ENCODE measurements at regions not wholly inside any gene's neighbourhood (a gene's known extent, or its start where the extent isn't known, plus 50 kb on each side); places are given as distances from the start of the nearest gene placed in this dataset.
"Not testable (repeated sequence)": the region's sequence is repeated elsewhere in the genome, so short reads cannot be mapped to it uniquely, and the experiment has no call there.

DNA sequence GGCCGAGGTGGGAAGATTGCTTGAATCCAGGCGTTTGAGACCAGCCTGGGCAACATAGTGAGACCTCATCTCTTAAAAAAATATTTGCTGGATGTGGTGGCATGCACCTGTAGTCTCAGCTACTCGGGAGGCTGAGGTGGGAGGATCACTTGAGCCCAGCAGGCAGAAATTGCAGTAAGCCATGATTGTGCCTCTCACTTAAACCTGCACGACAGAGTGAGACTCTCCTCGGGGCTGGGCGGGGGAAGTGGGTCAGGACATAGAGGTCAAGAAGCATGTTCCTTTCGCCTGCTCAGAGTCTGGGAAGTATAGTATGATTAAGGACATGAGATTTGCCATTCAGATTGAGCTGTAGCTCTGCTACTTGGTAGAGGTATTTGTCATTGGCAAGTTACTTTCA is 52.3 kb downstream of the SEPTIN7 start:
- not testable (repeated sequence) for H3K4me3 ChIP-seq (ENCODE audit: low read depth, low read length)

DNA sequence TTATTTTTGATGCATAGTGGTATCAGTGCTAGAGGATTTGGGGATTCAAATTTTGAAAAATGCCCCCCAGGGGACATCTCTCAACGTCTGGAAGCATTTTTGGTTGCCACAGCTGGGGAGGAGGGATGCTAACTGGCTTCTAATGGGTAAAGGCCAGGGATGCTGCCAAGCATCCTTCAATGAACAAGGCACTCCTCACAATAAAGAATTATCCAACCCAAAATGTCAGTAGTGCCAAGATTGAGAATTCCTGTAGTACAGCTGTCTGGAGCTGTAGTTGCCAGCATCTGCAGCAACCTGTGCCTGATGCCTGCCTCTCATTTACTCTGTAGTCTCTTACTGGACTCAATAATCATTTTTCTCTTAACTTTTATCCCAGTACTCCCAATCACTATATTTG is 53.5 kb downstream of the SEPTIN7 start:
- no peak overlapping the region for H3K4me3 ChIP-seq (ENCODE audit: low read depth, low read length)
- DNase-seq = no peak
- H3K27me3 ChIP-seq = no peaks in the 10 kb centered on the region
- H3K9me3 ChIP-seq = peaks cover 6% of the 10 kb centered on the region
- H3K4me1 ChIP-seq = peaks cover 3% of the 10 kb centered on the region
- H3K36me3 ChIP-seq = peaks cover 6% of the 10 kb centered on the region; the same call in 1 of the 2 replicates
- TF ChIP-seq, protein P1, sequence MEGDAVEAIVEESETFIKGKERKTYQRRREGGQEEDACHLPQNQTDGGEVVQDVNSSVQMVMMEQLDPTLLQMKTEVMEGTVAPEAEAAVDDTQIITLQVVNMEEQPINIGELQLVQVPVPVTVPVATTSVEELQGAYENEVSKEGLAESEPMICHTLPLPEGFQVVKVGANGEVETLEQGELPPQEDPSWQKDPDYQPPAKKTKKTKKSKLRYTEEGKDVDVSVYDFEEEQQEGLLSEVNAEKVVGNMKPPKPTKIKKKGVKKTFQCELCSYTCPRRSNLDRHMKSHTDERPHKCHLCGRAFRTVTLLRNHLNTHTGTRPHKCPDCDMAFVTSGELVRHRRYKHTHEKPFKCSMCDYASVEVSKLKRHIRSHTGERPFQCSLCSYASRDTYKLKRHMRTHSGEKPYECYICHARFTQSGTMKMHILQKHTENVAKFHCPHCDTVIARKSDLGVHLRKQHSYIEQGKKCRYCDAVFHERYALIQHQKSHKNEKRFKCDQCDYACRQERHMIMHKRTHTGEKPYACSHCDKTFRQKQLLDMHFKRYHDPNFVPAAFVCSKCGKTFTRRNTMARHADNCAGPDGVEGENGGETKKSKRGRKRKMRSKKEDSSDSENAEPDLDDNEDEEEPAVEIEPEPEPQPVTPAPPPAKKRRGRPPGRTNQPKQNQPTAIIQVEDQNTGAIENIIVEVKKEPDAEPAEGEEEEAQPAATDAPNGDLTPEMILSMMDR (IDR thresholded peaks at IDR 0.05; ENCODE audit: low read depth, low read length) = no peak

More for the DNA sequence above, 52.3 kb downstream of the SEPTIN7 start:
- H3K9me3 ChIP-seq, DNase-seq, H3K4me1 ChIP-seq, H3K36me3 ChIP-seq, H3K27me3 ChIP-seq: not testable (repeated sequence)

DNA sequence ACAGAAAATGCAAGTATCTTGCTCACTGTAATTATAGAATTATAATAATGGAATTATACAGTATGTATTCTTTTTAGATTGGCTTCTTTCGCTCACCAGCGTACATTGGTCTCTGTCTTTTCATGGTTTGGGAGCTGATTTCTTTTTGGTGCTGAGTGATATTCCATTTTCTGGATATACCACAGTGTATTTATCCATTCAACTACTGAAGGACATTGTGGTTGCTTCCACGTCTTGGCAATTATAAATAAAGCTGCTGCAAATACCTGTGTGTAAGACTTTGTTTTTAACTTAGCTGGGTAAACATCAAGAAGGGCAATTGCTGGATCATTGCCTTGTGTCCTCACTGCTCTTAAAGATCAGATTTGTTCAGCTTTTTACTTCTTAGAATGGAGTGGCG is 55.3 kb downstream of the SEPTIN7 start:
- Histone ChIP-seq H3K4me3 (ENCODE audit: low read depth, low read length) (no peak overlapping the region), H3K36me3 (peaks cover 9% of the 10 kb centered on the region; the same call in 1 of the 2 replicates), H3K9me3 (peaks cover 6% of the 10 kb centered on the region), H3K4me1 (peaks cover 2% of the 10 kb centered on the region; the same call in 1 of the 2 replicates), H3K27me3 (no peaks in the 10 kb centered on the region)
- no peak for DNase-seq
- TF ChIP-seq, protein P1 (IDR thresholded peaks at IDR 0.05; ENCODE audit: low read depth, low read length) = no peak

DNA sequence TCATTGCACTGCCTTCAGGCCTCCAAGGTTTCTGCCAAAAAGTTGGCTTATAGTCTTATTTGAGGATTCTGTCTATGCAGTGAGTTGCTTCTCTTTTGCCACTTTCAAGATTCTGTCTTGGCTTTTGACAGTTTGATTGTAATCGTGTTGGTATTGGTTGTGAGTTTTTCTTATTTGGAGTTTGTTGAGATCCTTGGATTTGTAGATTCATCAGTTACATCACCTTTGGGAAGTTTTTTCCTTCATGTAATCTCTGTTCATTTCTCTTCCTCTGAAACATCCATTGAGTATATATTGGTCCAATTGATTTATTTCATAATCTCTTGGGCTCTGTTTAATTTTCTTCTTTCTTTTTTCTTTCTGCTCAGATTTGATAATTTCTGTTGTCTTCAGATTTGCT is 59.8 kb downstream of the SEPTIN7 start:
- TF ChIP-seq, protein P1 (IDR thresholded peaks at IDR 0.05; ENCODE audit: low read depth, low read length) = no peak
- DNase-seq = no peak
- H3K4me3 ChIP-seq (ENCODE audit: low read depth, low read length) = no peak overlapping the region

DNA sequence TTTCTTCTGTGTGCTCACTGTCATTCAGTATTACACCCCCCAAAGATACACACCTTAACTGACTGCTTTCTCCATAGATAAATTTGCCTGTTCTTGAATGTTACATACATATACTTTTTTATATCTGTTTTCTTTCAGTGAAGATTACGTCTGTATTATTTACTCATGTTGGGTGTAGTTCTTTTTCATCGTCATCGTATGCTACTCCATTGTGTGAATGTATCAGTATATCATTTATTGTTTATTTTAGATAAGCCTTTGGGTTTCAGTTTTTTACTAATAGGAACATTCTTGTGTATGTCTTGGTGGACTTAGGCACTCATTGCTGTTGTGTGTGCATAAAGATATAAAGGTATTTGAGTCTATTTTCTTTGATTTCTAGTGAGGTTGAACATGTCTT is 64.4 kb downstream of the SEPTIN7 start:
- no peaks in the 10 kb centered on the region for H3K27me3 ChIP-seq
- no peaks in the 10 kb centered on the region for H3K4me1 ChIP-seq
- TF ChIP-seq, protein P1 (IDR thresholded peaks at IDR 0.05; ENCODE audit: low read depth, low read length) = no peak
- no peaks in the 10 kb centered on the region for H3K9me3 ChIP-seq
- peaks cover 8% of the 10 kb centered on the region for H3K36me3 ChIP-seq
- H3K4me3 ChIP-seq (ENCODE audit: low read depth, low read length) = no peak overlapping the region
- no peak for DNase-seq

More for the DNA sequence above, 59.8 kb downstream of the SEPTIN7 start:
- peaks cover 9% of the 10 kb centered on the region; the same call in 1 of the 2 replicates for H3K36me3 ChIP-seq
- peaks cover 6% of the 10 kb centered on the region for H3K9me3 ChIP-seq
- H3K4me1 ChIP-seq = peaks cover 2% of the 10 kb centered on the region; the same call in 1 of the 2 replicates
- H3K27me3 ChIP-seq = no peaks in the 10 kb centered on the region

DNA sequence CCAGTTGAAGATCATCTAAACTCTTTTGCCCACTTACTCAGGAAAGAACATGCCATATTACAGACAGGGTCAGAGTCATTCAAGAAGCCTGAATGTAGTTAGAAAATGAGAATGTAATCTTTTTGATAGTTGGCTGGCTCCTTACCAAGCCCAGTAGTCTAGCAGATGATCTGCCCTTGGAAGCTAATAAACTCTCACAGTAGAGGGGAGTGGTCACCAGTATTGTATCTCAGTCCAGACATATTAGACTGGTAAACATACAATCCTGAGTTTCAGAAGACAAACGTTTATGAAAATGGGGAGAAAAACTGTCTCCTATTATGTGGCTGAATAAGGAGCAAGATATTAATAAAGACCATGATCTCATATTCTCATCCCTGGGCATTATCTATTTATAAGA is 65.3 kb downstream of the SEPTIN7 start:
- no peak for DNase-seq
- H3K36me3 ChIP-seq = peaks cover 8% of the 10 kb centered on the region
- H3K9me3 ChIP-seq = no peaks in the 10 kb centered on the region
- no peak overlapping the region for H3K4me3 ChIP-seq (ENCODE audit: low read depth, low read length)
- H3K4me1 ChIP-seq = peaks cover under 1% of the 10 kb centered on the region; the same call in 1 of the 2 replicates
- TF ChIP-seq, protein P1 (IDR thresholded peaks at IDR 0.05; ENCODE audit: low read depth, low read length) = no peak
- H3K27me3 ChIP-seq = no peaks in the 10 kb centered on the region

DNA sequence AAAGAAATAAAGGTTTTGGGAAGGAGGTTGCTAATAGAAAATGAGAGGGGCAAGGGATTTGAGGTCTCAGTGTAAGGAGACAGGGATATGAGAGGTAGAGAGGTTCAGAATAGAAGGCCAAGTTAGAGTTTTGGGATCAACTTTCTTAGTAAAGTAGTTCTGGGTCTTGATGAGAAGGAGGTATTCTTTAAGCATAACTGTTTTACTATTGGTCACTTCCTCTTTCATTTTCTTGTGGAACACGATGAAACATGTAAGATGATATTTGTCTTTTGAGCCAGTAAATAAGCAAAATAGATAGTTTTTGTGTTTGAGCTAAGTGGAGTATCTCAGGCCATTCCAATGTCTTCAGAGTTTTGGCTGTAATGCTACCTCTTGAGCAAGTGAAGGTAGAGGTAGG is 68.3 kb downstream of the SEPTIN7 start:
- H3K4me3 ChIP-seq (ENCODE audit: low read depth, low read length); H3K27me3 ChIP-seq; DNase-seq; H3K9me3 ChIP-seq; H3K4me1 ChIP-seq: not testable (repeated sequence)
- H3K36me3 ChIP-seq = peaks cover 11% of the 10 kb centered on the region

All from BE2C (cell line).